ENCODE measurements at regions not wholly inside any gene's neighbourhood (a gene's known extent, or its start where the extent isn't known, plus 50 kb on each side); places are given as distances from the start of the nearest gene placed in this dataset.

- TF ChIP-seq USF2 (IDR thresholded peaks at IDR 0.05; ENCODE audit: low read depth, low read length) (no peak), CHD1 (IDR thresholded peaks at IDR 0.05; ENCODE audit: low read depth, low read length) (no peak), MAZ (IDR thresholded peaks at IDR 0.05; ENCODE audit: borderline replicate concordance, low read depth, low read length) (no peak)
- no peak for DNase-seq
- Histone ChIP-seq H4K20me1 (ENCODE audit: insufficient read depth, low read length) (no peaks in the 10 kb centered on the region), H2AK9ac (replicated peaks; ENCODE audit: low read depth, low read length, poor library complexity) (peak overlapping the region; percentile 25), H2AFZ (replicated peaks; ENCODE audit: low read length, poor library complexity) (no peak overlapping the region), H3K79me1 (ENCODE audit: low read depth in 1 of 2, low read length in 2 of 2) (no peaks in the 10 kb centered on the region), H3K27me3 (ENCODE audit: control insufficient read depth, insufficient read depth, low read length) (peaks cover 21% of the 10 kb centered on the region), H3K4me1 (ENCODE audit: control insufficient read depth, insufficient read depth, low read length) (peaks cover 13% of the 10 kb centered on the region), H3K23ac (ENCODE audit: low read depth, low read length) (no peak overlapping the region), H3K9me1 (ENCODE audit: insufficient read depth, low read length) (peaks cover 23% of the 10 kb centered on the region), H2BK15ac (ENCODE audit: low read depth, low read length) (no peak overlapping the region), H3K14ac (replicated peaks; ENCODE audit: low read depth, low read length) (no peak overlapping the region), H3K4ac (ENCODE audit: low read depth, low read length) (no peak overlapping the region), H3K9me3 (ENCODE audit: control insufficient read depth, insufficient read depth, low read length) (no peaks in the 10 kb centered on the region), H2BK5ac (ENCODE audit: low read depth, low read length, poor library complexity, severe bottlenecking) (no peak overlapping the region), H3K4me3 (ENCODE audit: insufficient read depth, low read depth, low read length) (no peak overlapping the region), H3K4me2 (ENCODE audit: low read depth, low read length) (no peak overlapping the region), H4K91ac (ENCODE audit: insufficient read depth, low read depth, low read length) (no peak overlapping the region), H3K56ac (ENCODE audit: extremely low read depth, insufficient read depth, low read length) (no peak overlapping the region), H3K9ac (ENCODE audit: low read depth, low read length) (no peak overlapping the region), H4K8ac (ENCODE audit: low read depth in 2 of 2, low read length in 2 of 2) (no peak overlapping the region), H3K36me3 (ENCODE audit: control insufficient read depth, insufficient read depth, low read length) (no peaks in the 10 kb centered on the region), H3K27ac (ENCODE audit: insufficient read depth, low read length) (no peak overlapping the region), H2AK5ac (ENCODE audit: low read depth, low read length) (no peak overlapping the region), H4K5ac (ENCODE audit: low read depth, low read length) (no peak overlapping the region), H2BK120ac (ENCODE audit: low read depth, low read length) (no peak overlapping the region), H3K18ac (ENCODE audit: low read depth, low read length) (no peak overlapping the region), H2BK20ac (ENCODE audit: low read depth, low read length) (no peak overlapping the region)
- no peak for ATAC-seq (ENCODE audit: low read depth)
- dilution Hi-C loops (cut with HindIII; ENCODE audit: low sequenced_read_pairs, unreplicated experiment): no loop called here
- in situ Hi-C loops (cut with MboI; ENCODE audit: low sequenced_read_pairs): loop anchor here (25.0 kb wide), 1 partner anchor 411 kb away; the partner anchor contains the start of gene TLE3
- intact Hi-C loops (cut with micrococcal nuclease): loop anchor here (5.0 kb wide), 2 partner anchors 69 to 139 kb away; no protein-coding TSS in a partner anchor
- CTCF ChIA-PET: no interaction called here
- WGBS, 2 experiments (ENCODE audit: extremely low coverage in 2 of 2, insufficient read length in 1 of 2): 100% methylated on average over 6 of the region's 12 CpGs; no CpG with 5 or more reads in 1 of the 2 experiments
- POLR2A ChIA-PET (ENCODE audit: unreplicated experiment): no interaction called here
- BruUV-seq (replicated peaks): no TSS peak
Observed at GRCh38 chr15:70498096-70498626, 265.2 kb downstream of the UACA start.
